GM21737 (cell line): ENCODE measurements at regions not wholly inside any gene's neighbourhood (a gene's known extent, or its start where the extent isn't known, plus 50 kb on each side); places are given as distances from the start of the nearest gene placed in this dataset.

ENCODE experiments used
- ATAC-seq: cut with Tn5 transposase; IDR thresholded peaks from one replicate; pipeline ENCODE4 v1.9.1; 2021; ENCODE audit warnings: mild to moderate bottlenecking, moderate library complexity; ENCODE audit not compliant: unreplicated experiment

DNA sequence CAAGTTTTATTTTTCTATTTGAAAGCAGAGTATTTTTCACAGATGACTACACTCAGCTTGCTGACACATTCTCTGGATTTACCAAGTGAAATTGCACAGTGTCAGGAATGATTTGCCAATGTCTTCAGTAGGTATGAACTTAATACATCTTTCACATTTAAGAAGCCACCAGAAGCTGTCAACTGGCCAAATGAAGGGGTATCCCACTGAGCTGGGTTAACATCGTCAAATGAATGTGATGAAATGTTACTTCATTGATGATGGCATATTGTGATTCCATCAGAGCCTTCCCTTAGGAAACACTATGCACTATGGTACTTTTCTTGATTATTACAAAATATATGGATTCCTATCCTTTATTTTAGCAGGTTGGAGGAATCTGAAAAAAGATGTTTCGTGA lies 592.3 kb downstream of the FGF9 start:
- no peak for ATAC-seq

DNA sequence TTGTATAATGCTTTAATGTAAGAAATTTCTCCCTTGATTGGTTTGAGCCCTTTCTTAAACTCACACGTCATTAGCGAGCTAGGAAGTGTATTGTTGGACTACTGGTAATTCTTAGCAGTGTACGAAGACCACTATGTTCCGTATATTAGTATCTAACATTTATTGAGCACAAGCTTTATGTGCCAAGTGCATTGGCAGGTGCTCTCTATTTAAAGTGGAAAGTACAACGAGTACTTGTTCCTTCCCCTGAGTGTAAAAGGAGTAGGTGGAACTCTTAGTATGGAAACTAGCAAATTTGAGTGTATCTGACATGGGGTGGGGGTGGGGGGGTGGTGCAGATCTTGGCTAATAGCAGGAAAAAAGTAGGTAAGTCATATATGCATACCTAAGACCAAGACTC lies 594.7 kb downstream of the FGF9 start:
- ATAC-seq: no peak

DNA sequence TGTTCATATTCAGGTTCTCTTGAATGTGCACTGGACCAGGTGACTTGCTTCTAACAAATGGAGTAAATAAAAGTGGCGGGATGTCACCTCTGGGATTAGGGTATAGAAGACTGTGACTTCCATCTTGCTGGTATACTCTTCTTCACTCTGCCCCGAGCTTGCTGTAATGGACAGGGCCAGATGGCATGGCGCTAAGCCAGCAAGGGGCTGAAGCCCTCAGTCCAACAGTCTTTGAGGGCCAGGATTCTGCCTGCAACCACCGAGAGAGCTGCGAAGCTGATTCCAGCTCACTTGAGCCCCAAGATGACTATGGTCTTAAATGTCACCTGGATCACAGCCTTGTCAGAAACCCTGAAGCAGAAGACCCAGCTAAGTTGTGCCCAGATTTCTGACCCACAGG lies 600.0 kb downstream of the FGF9 start:
- no peak for ATAC-seq

DNA sequence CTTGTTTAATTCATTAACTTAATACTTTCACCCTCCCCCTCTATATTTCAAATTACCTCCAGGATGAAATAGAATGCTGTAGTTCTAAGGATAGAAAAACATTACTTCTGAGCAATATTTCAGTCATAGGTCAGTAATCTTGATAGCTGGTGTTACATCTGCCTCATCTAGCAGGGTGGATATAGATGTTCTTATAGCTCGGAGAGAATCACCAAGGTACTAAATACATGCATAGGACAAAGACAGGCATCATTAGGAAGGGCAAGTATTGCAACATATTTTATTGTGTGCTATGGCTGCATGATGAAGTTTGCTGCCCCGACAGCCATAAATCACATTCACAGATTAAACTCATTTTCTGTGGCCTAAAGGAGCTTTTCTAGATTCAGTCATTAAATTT lies 601.0 kb downstream of the FGF9 start:
- ATAC-seq: no peak

- no peak for ATAC-seq
Measured at GRCh38 chr13:22275393-22275792, 604.5 kb downstream of the FGF9 start.

DNA sequence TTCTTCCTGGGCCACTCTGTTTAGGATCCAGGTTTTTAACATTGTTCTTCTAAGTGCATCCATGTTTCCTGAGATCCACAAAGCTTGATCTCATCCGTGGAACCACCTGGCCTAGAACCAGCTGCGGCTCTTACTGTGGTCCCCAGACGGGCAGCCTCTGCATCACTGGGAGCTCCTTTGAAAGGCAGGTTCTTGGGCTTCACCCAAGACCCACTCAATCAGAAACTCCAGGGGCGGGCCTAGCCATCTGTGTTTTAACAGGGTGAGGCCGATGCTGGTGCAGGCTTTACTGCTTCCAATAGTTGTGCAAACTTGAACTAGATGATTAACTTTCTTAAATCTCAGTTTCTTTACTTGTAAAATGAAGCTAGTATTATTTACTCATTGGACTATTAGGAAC lies 605.7 kb downstream of the FGF9 start:
- ATAC-seq: no peak

GRCh38 chr13:22278336-22278929 lies 607.6 kb downstream of the FGF9 start:
- no peak for ATAC-seq

DNA sequence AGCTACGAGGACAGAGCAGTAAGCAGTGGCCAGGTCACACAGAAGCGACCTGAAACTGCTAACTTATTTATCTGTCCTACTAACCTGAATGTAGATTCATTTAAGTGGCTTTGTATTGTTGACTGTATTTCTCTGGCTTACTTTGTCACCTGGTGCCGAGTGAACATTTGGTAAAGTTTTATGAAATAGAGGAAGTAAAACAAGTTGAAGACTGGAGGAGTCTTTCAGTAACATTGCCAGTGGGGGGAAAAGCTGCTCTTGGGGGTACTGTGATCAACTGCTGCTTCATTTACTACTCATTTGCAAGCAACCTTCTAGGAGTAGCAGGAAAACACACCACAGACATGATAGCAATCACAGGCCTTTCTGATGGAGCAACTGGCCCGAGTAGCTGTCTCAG lies 615.0 kb downstream of the FGF9 start:
- no peak for ATAC-seq

- ATAC-seq: no peak
Measured at GRCh38 chr13:22286338-22286737, 615.5 kb downstream of the FGF9 start.

DNA sequence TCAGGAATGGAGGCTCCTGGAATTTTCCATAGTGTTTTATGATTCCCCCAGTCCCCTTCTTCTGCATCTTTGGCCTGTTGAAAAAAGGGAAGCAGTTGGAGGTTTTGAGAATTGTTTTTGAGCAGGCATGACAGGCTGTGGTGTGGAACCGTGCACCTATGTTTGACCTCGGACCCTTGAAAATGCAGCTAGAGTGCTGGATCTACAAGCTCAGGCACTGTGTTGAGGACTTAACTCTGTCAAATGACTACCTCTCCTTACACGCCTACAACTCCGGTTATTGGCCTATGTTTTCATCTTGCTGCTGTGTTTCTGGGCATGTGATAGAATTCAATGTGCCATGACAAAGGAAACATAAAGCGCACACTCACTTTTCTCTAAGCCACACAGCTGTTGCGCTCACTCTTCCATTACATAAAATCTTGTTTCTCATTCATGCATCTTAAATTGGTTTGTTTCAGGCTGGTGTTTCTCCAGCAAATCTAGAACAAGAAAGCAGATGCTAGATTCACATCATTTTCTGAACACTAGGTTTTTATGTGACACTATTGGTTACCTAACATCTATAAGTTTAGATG lies 616.6 kb downstream of the FGF9 start:
- no peak for ATAC-seq

DNA sequence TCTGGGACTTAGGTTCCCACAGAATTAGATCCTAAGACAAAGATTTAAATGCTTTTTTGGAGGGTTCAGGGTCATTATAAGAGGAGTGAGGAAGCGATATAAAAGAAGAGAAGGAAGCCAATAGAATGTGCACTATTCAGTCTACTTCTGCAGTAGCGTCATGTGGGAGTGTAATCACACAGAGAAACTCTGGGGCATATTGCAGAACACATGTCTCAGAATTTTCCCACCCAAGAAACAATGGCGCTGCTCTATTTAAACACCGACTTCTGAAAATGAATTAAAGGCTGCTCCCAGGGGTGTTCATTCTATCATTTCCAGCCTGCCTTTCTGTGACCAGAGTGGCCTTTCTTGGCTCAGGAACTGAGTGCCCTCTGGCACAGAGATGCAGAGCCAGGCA lies 617.6 kb downstream of the FGF9 start:
- ATAC-seq: no peak

DNA sequence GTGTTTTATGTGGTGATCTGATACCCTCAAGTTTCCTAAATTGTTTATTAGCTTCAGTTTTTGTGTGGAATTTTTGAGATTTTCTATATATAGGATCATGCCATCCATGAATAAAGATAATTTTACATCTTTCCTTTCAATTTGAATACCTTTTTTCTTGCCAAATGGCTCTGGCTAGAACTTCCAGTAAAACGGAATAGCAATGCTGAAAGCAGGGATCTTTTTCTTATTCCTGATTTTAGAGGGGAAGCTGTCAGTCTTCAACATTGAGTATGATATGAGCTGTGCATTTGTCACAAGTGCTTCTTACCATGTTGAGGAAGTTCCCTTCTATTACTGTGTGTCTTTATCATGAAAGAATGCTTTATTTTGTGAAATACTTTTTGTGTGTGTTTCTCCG lies 618.8 kb downstream of the FGF9 start:
- ATAC-seq: no peak

DNA sequence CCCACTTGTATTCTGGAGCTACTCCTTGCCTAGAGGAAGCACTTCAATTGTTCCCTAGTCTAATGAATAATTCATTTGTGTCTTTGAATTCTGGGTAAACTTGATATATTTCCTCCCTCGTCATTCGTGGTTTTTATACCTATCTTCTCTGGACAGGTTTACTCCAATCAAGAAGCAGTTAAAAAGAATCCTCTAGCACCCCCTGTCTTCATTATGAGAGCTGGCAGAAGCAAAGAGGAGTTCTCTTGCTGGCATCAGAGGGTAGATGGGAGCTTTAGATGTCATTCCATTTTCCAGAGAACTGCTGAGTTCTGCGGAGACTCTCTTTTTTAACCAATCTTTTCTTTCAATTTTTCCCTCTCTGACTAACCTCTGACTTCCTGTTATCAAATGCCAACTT lies 627.7 kb downstream of the FGF9 start:
- no peak for ATAC-seq

DNA sequence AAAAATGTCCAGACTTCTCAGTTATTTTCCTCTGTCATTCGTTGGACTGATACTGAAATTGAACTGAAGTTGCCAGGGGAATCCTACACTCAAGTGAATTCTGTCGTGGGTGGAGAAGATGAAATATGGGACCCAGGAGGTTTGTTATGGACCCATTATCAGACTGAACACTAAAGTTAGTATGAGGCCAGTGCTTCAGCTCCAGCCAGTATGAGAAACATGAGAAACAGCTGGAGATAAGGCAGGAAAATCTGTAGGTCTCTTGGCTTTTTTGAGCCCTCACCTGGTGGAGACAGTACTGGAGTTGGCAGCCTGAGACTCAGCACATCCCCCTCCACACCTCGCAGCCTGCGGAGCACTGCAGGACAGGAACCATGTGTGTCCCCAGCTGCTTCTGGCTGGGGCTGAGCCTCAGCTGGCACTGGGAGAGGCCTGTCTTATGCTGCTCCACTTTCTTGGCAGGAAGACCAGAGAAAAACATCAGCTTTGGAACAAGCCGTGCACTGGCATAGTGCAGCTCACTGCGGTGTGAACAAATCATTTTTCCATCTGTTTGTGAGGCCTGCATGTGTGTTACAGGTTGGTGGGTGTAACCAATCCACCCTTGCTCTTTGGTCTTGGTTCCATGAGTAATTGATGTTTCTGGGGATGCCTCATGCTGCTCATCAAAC lies 641.0 kb downstream of the FGF9 start:
- no peak for ATAC-seq

GRCh38 chr13:22312405-22312803 lies 641.5 kb downstream of the FGF9 start:
- ATAC-seq: no peak

DNA sequence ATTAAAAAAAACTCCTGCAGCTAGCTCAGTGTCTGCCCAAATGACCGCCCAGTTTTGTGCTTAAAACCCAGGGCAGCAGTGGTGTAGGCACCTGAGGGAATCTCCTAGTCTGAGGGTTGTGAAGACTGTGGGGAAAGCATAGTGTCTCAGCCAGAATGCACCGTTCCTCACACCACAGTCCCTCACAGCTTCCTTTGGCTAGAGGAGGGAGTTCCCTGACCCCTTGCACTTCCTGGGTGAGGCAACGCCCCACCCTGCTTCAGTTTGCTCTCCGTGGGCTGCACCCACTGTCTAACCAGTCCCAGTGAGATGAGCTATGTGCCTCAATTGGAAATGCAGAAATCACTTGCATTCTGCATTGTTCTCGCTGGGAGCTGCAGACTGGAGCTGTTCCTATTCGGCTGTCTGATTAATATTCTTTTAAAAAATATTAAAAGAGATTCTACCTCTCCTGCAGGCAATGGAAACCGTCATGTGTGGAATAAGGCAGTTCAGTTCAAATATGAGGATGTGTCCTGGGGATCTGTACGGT lies 645.7 kb downstream of the FGF9 start:
- no peak for ATAC-seq

DNA sequence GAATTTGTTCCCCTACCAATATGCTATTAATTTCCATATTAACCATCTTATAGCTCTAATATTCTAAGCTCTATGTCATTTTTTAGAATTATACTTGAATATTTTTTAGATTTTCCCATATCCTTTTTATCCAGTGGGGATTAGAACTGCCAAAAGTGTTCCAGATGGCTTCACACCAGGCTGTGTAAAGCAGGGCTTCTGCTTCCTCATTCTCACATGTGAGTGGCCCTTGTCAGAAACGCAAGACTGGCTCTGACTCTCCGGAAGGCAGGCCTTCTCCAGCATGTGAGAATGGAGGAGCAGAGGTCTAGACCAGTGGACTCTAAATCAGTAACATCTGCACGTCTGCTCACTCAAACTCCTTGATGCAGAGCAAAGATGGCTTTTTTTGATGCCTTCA lies 650.1 kb downstream of the FGF9 start:
- no peak for ATAC-seq

- ATAC-seq: no peak
Measured at GRCh38 chr13:22325761-22326160, 654.9 kb downstream of the FGF9 start.

DNA sequence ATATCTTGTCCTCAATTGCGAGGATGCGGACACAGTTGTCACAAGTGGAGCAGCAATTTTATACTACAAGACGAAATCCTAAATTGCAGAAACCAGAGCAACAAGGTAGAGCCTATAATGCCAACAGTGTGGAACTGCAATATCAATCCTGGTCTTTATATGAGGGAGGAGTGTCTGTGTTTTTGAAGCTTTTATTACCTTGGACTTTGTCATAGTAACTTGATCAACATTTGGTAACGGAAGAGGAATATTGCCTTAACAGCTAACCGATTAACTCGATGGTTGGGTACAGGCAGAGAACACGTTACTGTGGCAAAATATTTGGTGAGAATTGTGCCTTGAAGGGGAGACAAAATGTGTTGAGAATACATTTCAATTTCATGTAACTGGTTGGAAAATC lies 661.5 kb downstream of the FGF9 start:
- no peak for ATAC-seq

- ATAC-seq: no peak
Measured at GRCh38 chr13:22336460-22336859, 665.6 kb downstream of the FGF9 start.

- ATAC-seq: no peak
Measured at GRCh38 chr13:22357132-22357531, 686.3 kb downstream of the FGF9 start.

DNA sequence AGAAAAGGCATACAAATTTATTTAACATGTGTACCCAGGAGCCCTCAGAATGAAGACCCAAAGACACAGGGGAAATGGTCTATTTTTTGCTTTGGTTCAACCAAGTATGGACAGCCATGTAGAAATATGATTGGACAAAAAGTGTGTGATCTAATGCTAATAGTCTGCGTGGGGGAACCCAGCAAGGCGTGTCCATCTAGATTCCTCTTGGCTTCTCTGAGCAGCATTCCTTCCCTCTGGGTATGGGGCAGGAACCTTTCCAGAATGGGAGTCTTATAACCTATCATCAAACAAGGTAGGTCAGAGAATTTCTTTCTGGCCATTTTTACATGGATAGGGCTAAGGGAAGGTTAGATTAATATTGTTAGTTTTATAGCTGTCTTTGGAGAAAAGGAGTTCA lies 698.2 kb downstream of the FGF9 start:
- ATAC-seq: no peak

- ATAC-seq: no peak
Measured at GRCh38 chr13:22369840-22370239, 699.0 kb downstream of the FGF9 start.
